WERI-Rb-1 (cell line): ENCODE measurements at regions not wholly inside any gene's neighbourhood (a gene's known extent, or its start where the extent isn't known, plus 50 kb on each side); places are given as distances from the start of the nearest gene placed in this dataset.
"Not testable (repeated sequence)": the region's sequence is repeated elsewhere in the genome, so short reads cannot be mapped to it uniquely, and the experiment has no call there.

Experiments
- DNase-seq: peaks from one replicate; pipeline ENCODE4 v3.0.0-alpha.2; 2020
- H3K27ac ChIP-seq: fragments of 250-450 bp; sonication (Bioruptor Pico); 2 replicates; pipeline ENCODE4 v1.5.1; 2020; ENCODE audit warnings: mild to moderate bottlenecking, moderate library complexity
- H3K27me3 ChIP-seq: fragments of 250-450 bp; sonication (Bioruptor Pico); 2 replicates; pipeline ENCODE4 v1.5.1; 2021; ENCODE audit warnings: mild to moderate bottlenecking, low read depth, moderate library complexity; ENCODE audit not compliant: insufficient read depth, severe bottlenecking
- H3K36me3 ChIP-seq: fragments of 250-450 bp; sonication (Bioruptor Pico); 2 replicates; pipeline ENCODE4 v1.5.1; 2020; ENCODE audit warnings: mild to moderate bottlenecking, moderate library complexity
- H3K4me3 ChIP-seq: 2 replicates; pipeline ENCODE4 v1.5.1; 2011; ENCODE audit warnings: low read depth, mild to moderate bottlenecking, control low read depth, low read length
- H3K9me3 ChIP-seq: fragments of 250-450 bp; sonication (Bioruptor Pico); 2 replicates; pipeline ENCODE4 v1.5.1; 2021; ENCODE audit warnings: mild to moderate bottlenecking, moderate library complexity; ENCODE audit not compliant: severe bottlenecking
- CTCF ChIP-seq: IDR thresholded peaks from 2 replicates; pipeline ENCODE4 v1.5.1; 2011; ENCODE audit warnings: low read depth, mild to moderate bottlenecking, control low read depth, inconsistent platforms, low read length

- no peaks in the 10 kb centered on the region for H3K36me3 ChIP-seq
- peaks cover 28% of the 10 kb centered on the region for H3K27me3 ChIP-seq
- DNase-seq: no peak
- no peak overlapping the region for H3K4me3 ChIP-seq
- no peaks in the 10 kb centered on the region for H3K9me3 ChIP-seq
- TF ChIP-seq CTCF: no peak
- no peak overlapping the region for H3K27ac ChIP-seq
Observed at GRCh38 chr20:55329108-55329507, 676.2 kb downstream of the CBLN4 start.

- no peak overlapping the region for H3K27ac ChIP-seq
- H3K27me3 ChIP-seq: peaks cover 52% of the 10 kb centered on the region
- no peaks in the 10 kb centered on the region for H3K9me3 ChIP-seq
- no peaks in the 10 kb centered on the region for H3K36me3 ChIP-seq
- TF ChIP-seq CTCF: no peak
- H3K4me3 ChIP-seq: no peak overlapping the region
- DNase-seq: no peak
Observed at GRCh38 chr20:55322745-55323144, 682.6 kb downstream of the CBLN4 start.

- TF ChIP-seq CTCF: no peak
- DNase-seq: no peak
- Histone ChIP-seq H3K27ac (no peak overlapping the region), H3K9me3 (no peaks in the 10 kb centered on the region), H3K27me3 (peaks cover 28% of the 10 kb centered on the region), H3K4me3 (no peak overlapping the region), H3K36me3 (no peaks in the 10 kb centered on the region)
Observed at GRCh38 chr20:55316753-55317152, 688.6 kb downstream of the CBLN4 start.

- H3K4me3 ChIP-seq, DNase-seq, H3K9me3 ChIP-seq, H3K27ac ChIP-seq, H3K36me3 ChIP-seq: not testable (repeated sequence)
- peaks cover 18% of the 10 kb centered on the region for H3K27me3 ChIP-seq
Observed at GRCh38 chr20:55310844-55311243, 694.5 kb downstream of the CBLN4 start.

GRCh38 chr20:55291261-55291660 lies 714.1 kb downstream of the CBLN4 start:
- no peaks in the 10 kb centered on the region for H3K9me3 ChIP-seq
- peaks cover 56% of the 10 kb centered on the region for H3K27me3 ChIP-seq
- H3K4me3 ChIP-seq: no peak overlapping the region
- DNase-seq: no peak
- no peak for TF ChIP-seq CTCF
- no peak overlapping the region for H3K27ac ChIP-seq
- no peaks in the 10 kb centered on the region for H3K36me3 ChIP-seq

GRCh38 chr20:55283889-55284288 lies 721.4 kb downstream of the CBLN4 start:
- Histone ChIP-seq H3K27me3 (peaks cover 38% of the 10 kb centered on the region), H3K9me3 (no peaks in the 10 kb centered on the region), H3K4me3 (no peak overlapping the region), H3K27ac (no peak overlapping the region), H3K36me3 (no peaks in the 10 kb centered on the region)
- TF ChIP-seq CTCF: no peak
- DNase-seq: no peak

- no peak for TF ChIP-seq CTCF
- no peak for DNase-seq
- Histone ChIP-seq H3K27ac (no peak overlapping the region), H3K4me3 (no peak overlapping the region), H3K36me3 (no peaks in the 10 kb centered on the region), H3K9me3 (no peaks in the 10 kb centered on the region), H3K27me3 (peaks cover 25% of the 10 kb centered on the region)
Observed at GRCh38 chr20:55273149-55273548, 732.2 kb downstream of the CBLN4 start.
